Uterus (tissue), 2 donors: ENCODE measurements at regions not wholly inside any gene's neighbourhood (a gene's known extent, or its start where the extent isn't known, plus 50 kb on each side); places are given as distances from the start of the nearest gene placed in this dataset.

ENCODE experiments used
- CTCF ChIP-seq, 4 experiments: fragments of 200-600 bp in 2 of 4; fragments of 450-650 bp in 2 of 4; sonication (generic) in 2 of 4; IDR thresholded peaks; one replicate each; pipeline ENCODE4 v1.5.1; 2016 to 2019; ENCODE audit warnings: antibody characterized with exemption in 4 of 4, mild to moderate bottlenecking in 2 of 4, moderate library complexity in 1 of 4
- POLR2A ChIP-seq, 2 donors: fragments of 450-650 bp; IDR thresholded peaks; one replicate each; pipeline ENCODE4 v1.6.1; 2016; ENCODE audit warnings: antibody characterized with exemption in 2 of 2, mild to moderate bottlenecking in 1 of 2, moderate library complexity in 1 of 2

DNA sequence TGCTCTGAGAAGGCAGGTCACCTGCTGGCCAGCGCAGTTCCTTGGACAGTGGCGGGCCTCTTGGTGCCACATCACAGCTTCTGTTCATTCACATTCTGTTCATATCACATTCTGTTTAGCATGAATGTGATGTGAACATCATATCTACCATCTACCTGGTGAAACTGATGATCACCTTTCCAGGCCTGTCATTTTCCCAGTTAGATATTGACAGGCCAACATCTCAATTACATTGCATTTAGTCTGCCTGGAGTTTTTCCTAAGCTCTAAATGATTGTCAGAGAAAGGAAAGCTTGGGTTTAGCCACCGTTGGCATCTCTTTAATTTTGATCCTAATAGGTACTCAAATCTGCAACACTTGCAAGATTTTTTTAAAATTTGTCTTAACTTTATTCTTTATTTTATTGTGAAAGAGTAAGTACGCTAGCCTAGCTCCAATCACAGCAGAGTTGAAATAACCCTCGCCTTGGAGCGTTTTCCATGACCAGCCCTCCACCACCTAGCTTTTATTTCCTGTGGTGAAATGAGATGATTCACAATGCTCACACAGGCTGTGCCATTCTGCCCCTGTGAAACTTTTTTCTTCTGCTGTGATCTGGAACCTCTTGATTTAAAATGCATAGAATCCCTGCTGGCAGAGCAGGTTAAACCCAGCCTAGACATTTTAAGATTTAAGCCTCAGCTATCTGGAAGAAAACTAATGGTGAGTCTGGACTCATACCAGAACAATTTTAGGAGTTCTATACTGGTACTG lies 225.0 kb downstream of the ESM1 start:
- no peak for TF ChIP-seq CTCF (IDR thresholded peaks at IDR 0.05)
- TF ChIP-seq POLR2A (IDR thresholded peaks at IDR 0.05) = no peak
